ENCODE measurements at regions not wholly inside any gene's neighbourhood (a gene's known extent, or its start where the extent isn't known, plus 50 kb on each side); places are given as distances from the start of the nearest gene placed in this dataset.

GRCh38 chr14:98069712-98070171 lies 1202.3 kb downstream of the BCL11B start:
- Mint-ChIP-seq H3K36me3 (ENCODE audit: low read depth) (no peaks in the 10 kb centered on the region), H3K4me1 (no peaks in the 10 kb centered on the region), H3K4me3 (no peak overlapping the region), H3K27ac (no peak overlapping the region), H3K27me3 (no peaks in the 10 kb centered on the region), H3K9me3 (no peaks in the 10 kb centered on the region)
- ATAC-seq (ENCODE audit: low read depth) (no peak), DNase-seq (no peak)
- CTCF ChIA-PET, result no interaction called here
- TF ChIP-seq CTCF (IDR thresholded peaks at IDR 0.05), result no peak
- intact Hi-C loops (cut with micrococcal nuclease), result no loop called here
- POLR2A ChIA-PET, result no interaction called here

GRCh38 chr14:98070536-98070935 lies 1201.5 kb downstream of the BCL11B start:
- H3K4me1 Mint-ChIP-seq, result no peaks in the 10 kb centered on the region
- no peaks in the 10 kb centered on the region for H3K27me3 Mint-ChIP-seq
- CTCF ChIA-PET, result no interaction called here
- no peak overlapping the region for H3K27ac Mint-ChIP-seq
- intact Hi-C loops (cut with micrococcal nuclease), result no loop called here
- POLR2A ChIA-PET, result no interaction called here
- TF ChIP-seq CTCF (IDR thresholded peaks at IDR 0.05), result no peak
- no peaks in the 10 kb centered on the region for H3K36me3 Mint-ChIP-seq (ENCODE audit: low read depth)
- DNase-seq (no peak), ATAC-seq (ENCODE audit: low read depth) (no peak)
- H3K4me3 Mint-ChIP-seq, result no peak overlapping the region
- no peaks in the 10 kb centered on the region for H3K9me3 Mint-ChIP-seq

GRCh38 chr14:98074111-98074510 lies 1197.9 kb downstream of the BCL11B start:
- Mint-ChIP-seq H3K27me3 (no peaks in the 10 kb centered on the region), H3K4me3 (no peak overlapping the region), H3K9me3 (no peaks in the 10 kb centered on the region), H3K36me3 (ENCODE audit: low read depth) (no peaks in the 10 kb centered on the region), H3K4me1 (no peaks in the 10 kb centered on the region), H3K27ac (no peak overlapping the region)
- TF ChIP-seq CTCF (IDR thresholded peaks at IDR 0.05), result no peak
- DNase-seq, result no peak
- intact Hi-C loops (cut with micrococcal nuclease), result no loop called here
- no peak for ATAC-seq (ENCODE audit: low read depth)
- ChIA-PET CTCF (no interaction called here), POLR2A (no interaction called here)

GRCh38 chr14:98077176-98077575 lies 1194.8 kb downstream of the BCL11B start:
- POLR2A ChIA-PET, result no interaction called here
- no peaks in the 10 kb centered on the region for H3K4me1 Mint-ChIP-seq
- no peak for TF ChIP-seq CTCF (IDR thresholded peaks at IDR 0.05)
- no peak overlapping the region for H3K27ac Mint-ChIP-seq
- no peaks in the 10 kb centered on the region for H3K9me3 Mint-ChIP-seq
- ATAC-seq (ENCODE audit: low read depth), result no peak
- DNase-seq, result no peak
- intact Hi-C loops (cut with micrococcal nuclease), result no loop called here
- CTCF ChIA-PET, result no interaction called here
- H3K4me3 Mint-ChIP-seq, result no peak overlapping the region
- H3K36me3 Mint-ChIP-seq (ENCODE audit: low read depth), result no peaks in the 10 kb centered on the region
- no peaks in the 10 kb centered on the region for H3K27me3 Mint-ChIP-seq

GRCh38 chr14:98082833-98083232 lies 1189.2 kb downstream of the BCL11B start:
- Mint-ChIP-seq H3K27ac (no peak overlapping the region), H3K4me1 (no peaks in the 10 kb centered on the region), H3K36me3 (ENCODE audit: low read depth) (no peaks in the 10 kb centered on the region), H3K27me3 (no peaks in the 10 kb centered on the region), H3K4me3 (no peak overlapping the region), H3K9me3 (peaks cover under 1% of the 10 kb centered on the region)
- DNase-seq, result no peak
- TF ChIP-seq CTCF (IDR thresholded peaks at IDR 0.05), result no peak
- intact Hi-C loops (cut with micrococcal nuclease), result no loop called here
- ChIA-PET CTCF (no interaction called here), POLR2A (no interaction called here)
- no peak for ATAC-seq (ENCODE audit: low read depth)

Data from activated B cell treated with CpG ODN at 0.5 μM for 24 hours (primary cell).